ENCODE measurements at regions not wholly inside any gene's neighbourhood (a gene's known extent, or its start where the extent isn't known, plus 50 kb on each side); places are given as distances from the start of the nearest gene placed in this dataset.

- TF ChIP-seq REST (IDR thresholded peaks at IDR 0.05; ENCODE audit: insufficient read depth in 1 of 2, low read depth in 2 of 2, low read length in 1 of 2): no peak
- TF ChIP-seq POLR2AphosphoS5 (IDR thresholded peaks at IDR 0.05; ENCODE audit: low read depth, low read length): no peak
Observed at GRCh38 chrX:8314881-8315280, 143.8 kb upstream of the VCX2 start.

Measured in Panc1 (cell line).